ENCODE measurements at regions not wholly inside any gene's neighbourhood (a gene's known extent, or its start where the extent isn't known, plus 50 kb on each side); places are given as distances from the start of the nearest gene placed in this dataset.
A peak's percentile ranks its signal among the peaks of the same experiment; 100 is the strongest.

DNA sequence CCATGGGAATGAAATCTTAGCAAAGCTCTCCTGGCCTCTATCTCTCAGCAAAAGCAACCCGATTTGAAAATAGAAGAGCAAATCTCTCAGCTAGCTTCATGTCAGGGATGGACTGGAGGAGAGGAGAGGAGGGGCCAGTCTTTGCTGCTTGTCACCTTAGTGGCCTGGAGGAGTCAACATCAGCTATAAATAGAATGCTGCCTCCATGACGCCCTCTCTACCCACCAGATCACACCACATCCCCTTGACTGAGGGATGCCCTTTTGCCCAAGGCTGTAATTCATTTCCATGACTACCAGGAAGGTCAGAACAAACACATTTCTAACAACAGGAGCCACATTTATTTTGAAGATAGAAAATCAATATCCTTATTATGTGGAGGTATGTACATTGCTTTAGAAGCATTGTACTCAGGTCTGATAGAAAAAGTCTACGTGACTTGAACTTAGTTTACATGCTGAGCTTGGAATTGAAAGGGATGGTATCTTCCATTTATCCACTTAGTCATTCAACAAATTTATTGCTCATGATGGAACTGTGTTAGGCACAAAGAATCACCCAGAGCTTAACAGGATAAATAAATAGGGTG, 92.4 kb upstream of the LIFR start:
- Mint-ChIP-seq H3K36me3 (ENCODE audit: low read depth, unreplicated experiment) (no peaks in the 10 kb centered on the region), H3K9me3 (ENCODE audit: unreplicated experiment) (peaks cover 7% of the 10 kb centered on the region), H3K27ac (ENCODE audit: unreplicated experiment) (no peak overlapping the region), H3K4me3 (ENCODE audit: unreplicated experiment) (no peak overlapping the region), H3K27me3 (ENCODE audit: low read depth, unreplicated experiment) (peaks cover 3% of the 10 kb centered on the region), H3K4me1 (ENCODE audit: low read depth, unreplicated experiment) (peaks cover 18% of the 10 kb centered on the region)
- Histone ChIP-seq H3K27me3 (ENCODE audit: insufficient read depth, low read length) (no peaks in the 10 kb centered on the region), H3K4me1 (ENCODE audit: insufficient read depth, low read length) (peaks cover 12% of the 10 kb centered on the region), H3K27ac (ENCODE audit: low read depth, low read length) (no peak overlapping the region), H4K20me1 (ENCODE audit: insufficient read depth, low read length) (no peaks in the 10 kb centered on the region), H3K9me3 (ENCODE audit: insufficient read depth, low read depth, low read length) (no peaks in the 10 kb centered on the region), H3K9ac (ENCODE audit: low read length) (no peak overlapping the region), H3K4me2 (ENCODE audit: low read length) (no peak overlapping the region), H3K79me2 (ENCODE audit: insufficient read depth, low read length) (no peaks in the 10 kb centered on the region), H3K36me3 (ENCODE audit: insufficient read depth, low read length) (no peaks in the 10 kb centered on the region), H3K4me3 (ENCODE audit: insufficient read depth, low read depth, low read length) (no peak overlapping the region), H2AFZ (ENCODE audit: low read depth, low read length) (no peak overlapping the region)
- no peak for TF ChIP-seq EZH2 (IDR thresholded peaks at IDR 0.05; ENCODE audit: insufficient read depth, low read length)
- TF ChIP-seq CTCF (IDR thresholded peaks at IDR 0.05; ENCODE audit: insufficient read depth, low read depth, low read length), result no peak
- no peak for FAIRE-seq
- DNase-seq (ENCODE audit: low read depth), result no peak

GRCh38 chr5:38650540-38650939, 94.1 kb upstream of the LIFR start:
- DNase-seq (ENCODE audit: low read depth) (no peak), FAIRE-seq (no peak)
- TF ChIP-seq EZH2 (IDR thresholded peaks at IDR 0.05; ENCODE audit: insufficient read depth, low read length) (no peak), CTCF (IDR thresholded peaks at IDR 0.05; ENCODE audit: insufficient read depth, low read depth, low read length) (no peak)
- no peaks in the 10 kb centered on the region for H3K79me2 ChIP-seq (ENCODE audit: insufficient read depth, low read length)
- Mint-ChIP-seq H3K36me3 (ENCODE audit: low read depth, unreplicated experiment) (no peaks in the 10 kb centered on the region), H3K4me3 (ENCODE audit: unreplicated experiment) (no peak overlapping the region), H3K27ac (ENCODE audit: unreplicated experiment) (peak overlapping the region; percentile 56), H3K9me3 (ENCODE audit: unreplicated experiment) (peaks cover 3% of the 10 kb centered on the region), H3K27me3 (ENCODE audit: low read depth, unreplicated experiment) (no peaks in the 10 kb centered on the region), H3K4me1 (ENCODE audit: low read depth, unreplicated experiment) (peaks cover 18% of the 10 kb centered on the region)
- peak overlapping the region; percentile 5 for H3K9ac ChIP-seq (ENCODE audit: low read length)
- H3K4me2 ChIP-seq (ENCODE audit: low read length), result peak overlapping the region; percentile 74
- H2AFZ ChIP-seq (ENCODE audit: low read depth, low read length), result peak overlapping the region; percentile 20
- no peaks in the 10 kb centered on the region for H3K27me3 ChIP-seq (ENCODE audit: insufficient read depth, low read length)
- H3K4me3 ChIP-seq (ENCODE audit: insufficient read depth, low read depth, low read length), result peak overlapping the region; percentile 25
- peaks cover 12% of the 10 kb centered on the region for H3K4me1 ChIP-seq (ENCODE audit: insufficient read depth, low read length)
- H3K9me3 ChIP-seq (ENCODE audit: insufficient read depth, low read depth, low read length), result no peaks in the 10 kb centered on the region
- no peaks in the 10 kb centered on the region for H4K20me1 ChIP-seq (ENCODE audit: insufficient read depth, low read length)
- H3K27ac ChIP-seq (ENCODE audit: low read depth, low read length), result no peak overlapping the region
- H3K36me3 ChIP-seq (ENCODE audit: insufficient read depth, low read length), result no peaks in the 10 kb centered on the region

- Mint-ChIP-seq H3K27ac (ENCODE audit: unreplicated experiment) (peak overlapping the region; percentile 56), H3K4me3 (ENCODE audit: unreplicated experiment) (no peak overlapping the region), H3K36me3 (ENCODE audit: low read depth, unreplicated experiment) (no peaks in the 10 kb centered on the region), H3K4me1 (ENCODE audit: low read depth, unreplicated experiment) (peaks cover 18% of the 10 kb centered on the region), H3K9me3 (ENCODE audit: unreplicated experiment) (peaks cover under 1% of the 10 kb centered on the region), H3K27me3 (ENCODE audit: low read depth, unreplicated experiment) (no peaks in the 10 kb centered on the region)
- Histone ChIP-seq H4K20me1 (ENCODE audit: insufficient read depth, low read length) (no peaks in the 10 kb centered on the region), H3K9ac (ENCODE audit: low read length) (peak overlapping the region; percentile 5), H3K4me2 (ENCODE audit: low read length) (peak overlapping the region; percentile 74), H3K36me3 (ENCODE audit: insufficient read depth, low read length) (no peaks in the 10 kb centered on the region), H3K79me2 (ENCODE audit: insufficient read depth, low read length) (no peaks in the 10 kb centered on the region), H2AFZ (ENCODE audit: low read depth, low read length) (peak overlapping the region; percentile 20), H3K9me3 (ENCODE audit: insufficient read depth, low read depth, low read length) (no peaks in the 10 kb centered on the region), H3K4me1 (ENCODE audit: insufficient read depth, low read length) (peaks cover 12% of the 10 kb centered on the region), H3K27me3 (ENCODE audit: insufficient read depth, low read length) (no peaks in the 10 kb centered on the region), H3K27ac (ENCODE audit: low read depth, low read length) (no peak overlapping the region), H3K4me3 (ENCODE audit: insufficient read depth, low read depth, low read length) (peak overlapping the region; percentile 25)
- FAIRE-seq (no peak), DNase-seq (ENCODE audit: low read depth) (peak; percentile 42)
- TF ChIP-seq EZH2 (IDR thresholded peaks at IDR 0.05; ENCODE audit: insufficient read depth, low read length), result no peak
- no peak for TF ChIP-seq CTCF (IDR thresholded peaks at IDR 0.05; ENCODE audit: insufficient read depth, low read depth, low read length)
These were observed 94.5 kb upstream of the LIFR start for GRCh38 chr5:38650946-38651345.

Measured in astrocyte (in vitro differentiated cells and primary cell).